ENCODE measurements at regions not wholly inside any gene's neighbourhood (a gene's known extent, or its start where the extent isn't known, plus 50 kb on each side); places are given as distances from the start of the nearest gene placed in this dataset.

DNA sequence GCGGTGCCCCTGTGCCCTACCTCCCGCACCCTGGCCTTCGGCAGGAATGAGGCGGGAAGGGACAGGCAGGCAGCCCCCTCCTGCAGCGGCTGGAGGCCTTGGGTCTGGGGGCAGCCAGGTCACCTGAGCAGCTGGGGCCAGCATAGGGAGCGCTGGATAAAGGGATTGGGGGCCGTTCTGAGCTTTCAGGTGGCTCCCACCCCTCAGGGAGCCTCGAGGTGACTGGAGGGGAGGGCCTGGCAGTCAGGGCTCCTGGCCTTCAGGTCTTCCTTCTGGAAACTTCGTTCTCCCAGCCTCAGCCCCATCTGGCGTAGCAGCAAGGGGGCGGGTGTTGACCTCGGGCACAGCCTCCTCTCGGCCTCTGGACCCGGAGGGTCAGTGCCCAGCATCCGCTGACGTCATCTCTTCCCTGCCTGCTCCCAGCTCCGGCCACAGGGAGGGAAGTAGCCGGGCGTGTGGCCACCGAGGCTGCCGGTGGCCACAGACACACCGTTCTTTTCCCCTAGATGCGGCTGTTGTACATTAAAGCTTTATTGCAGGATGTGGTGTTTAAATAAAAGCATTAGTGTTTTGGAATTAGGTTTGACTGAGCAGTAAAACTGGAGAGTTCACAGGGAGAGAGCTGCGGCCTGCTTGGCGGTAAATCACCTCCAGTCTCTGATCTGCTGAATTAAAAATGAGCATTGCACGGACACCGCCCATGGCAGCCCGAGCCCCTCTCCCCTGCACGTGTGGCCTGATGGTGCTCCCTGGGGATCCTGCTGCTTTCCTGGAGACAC is 80.0 kb upstream of the GATA5 start (continued):
- TF ChIP-seq RNF219 (CRISPR knock-in tag; IDR thresholded peaks at IDR 0.05) = no peak
- peak; percentile 24; the same call in 1 of the 2 replicates for TF ChIP-seq ZNF263 (CRISPR knock-in tag; IDR thresholded peaks at IDR 0.05)
- no peak for TF ChIP-seq GLI4 (CRISPR knock-in tag; IDR thresholded peaks at IDR 0.05; ENCODE audit: borderline replicate concordance)
- TF ChIP-seq ZNF780A (CRISPR knock-in tag; IDR thresholded peaks at IDR 0.05) = no peak
- TF ChIP-seq MAFG (CRISPR knock-in tag; IDR thresholded peaks at IDR 0.05) = peak; percentile 14; the same call in 1 of the 2 replicates
- TF ChIP-seq SRY (CRISPR knock-in tag; IDR thresholded peaks at IDR 0.05) = no peak
- 0 out of 2 replicates have a peak, but pooled peaks have one; percentile 26 for TF ChIP-seq MEF2D (CRISPR knock-in tag; IDR thresholded peaks at IDR 0.05)
- TF ChIP-seq PHF5A (CRISPR knock-in tag; IDR thresholded peaks at IDR 0.05; ENCODE audit: low read depth, unreplicated experiment) = no peak
- TF ChIP-seq MTA1 (CRISPR knock-in tag; IDR thresholded peaks at IDR 0.05; ENCODE audit: borderline replicate concordance) = no peak
- TF ChIP-seq ZNF790 (CRISPR knock-in tag; IDR thresholded peaks at IDR 0.05; ENCODE audit: borderline replicate concordance) = no peak
- 0 out of 2 replicates have a peak, but pooled peaks have one; percentile 39 for TF ChIP-seq ZNF296 (CRISPR knock-in tag; conservative IDR thresholded peaks at IDR 0.05)
- no peak for TF ChIP-seq HCFC1 (IDR thresholded peaks at IDR 0.05; ENCODE audit: low read depth, low read length)
- TF ChIP-seq NFYB (CRISPR knock-in tag; IDR thresholded peaks at IDR 0.05) = no peak
- no peak for TF ChIP-seq SOX5 (CRISPR knock-in tag; IDR thresholded peaks at IDR 0.05; ENCODE audit: borderline replicate concordance)
- TF ChIP-seq, protein P1, sequence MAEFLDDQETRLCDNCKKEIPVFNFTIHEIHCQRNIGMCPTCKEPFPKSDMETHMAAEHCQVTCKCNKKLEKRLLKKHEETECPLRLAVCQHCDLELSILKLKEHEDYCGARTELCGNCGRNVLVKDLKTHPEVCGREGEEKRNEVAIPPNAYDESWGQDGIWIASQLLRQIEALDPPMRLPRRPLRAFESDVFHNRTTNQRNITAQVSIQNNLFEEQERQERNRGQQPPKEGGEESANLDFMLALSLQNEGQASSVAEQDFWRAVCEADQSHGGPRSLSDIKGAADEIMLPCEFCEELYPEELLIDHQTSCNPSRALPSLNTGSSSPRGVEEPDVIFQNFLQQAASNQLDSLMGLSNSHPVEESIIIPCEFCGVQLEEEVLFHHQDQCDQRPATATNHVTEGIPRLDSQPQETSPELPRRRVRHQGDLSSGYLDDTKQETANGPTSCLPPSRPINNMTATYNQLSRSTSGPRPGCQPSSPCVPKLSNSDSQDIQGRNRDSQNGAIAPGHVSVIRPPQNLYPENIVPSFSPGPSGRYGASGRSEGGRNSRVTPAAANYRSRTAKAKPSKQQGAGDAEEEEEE (CRISPR knock-in tag; IDR thresholded peaks at IDR 0.05; ENCODE audit: borderline replicate concordance) = peak; percentile 17; the same call in 1 of the 2 replicates
- TF ChIP-seq ZBTB38 (CRISPR knock-in tag; IDR thresholded peaks at IDR 0.05) = no peak; the same call in 1 of the 2 replicates
- no peak for TF ChIP-seq CCDC6 (CRISPR knock-in tag; IDR thresholded peaks at IDR 0.05)
- no peak for TF ChIP-seq ZNF33B (CRISPR knock-in tag; IDR thresholded peaks at IDR 0.05)
- no peak for TF ChIP-seq ZSCAN20 (CRISPR knock-in tag; IDR thresholded peaks at IDR 0.05; ENCODE audit: borderline replicate concordance)
- TF ChIP-seq RBFOX2 (IDR thresholded peaks at IDR 0.05; ENCODE audit: low read depth, low read length) = no peak
- TF ChIP-seq, protein P2, sequence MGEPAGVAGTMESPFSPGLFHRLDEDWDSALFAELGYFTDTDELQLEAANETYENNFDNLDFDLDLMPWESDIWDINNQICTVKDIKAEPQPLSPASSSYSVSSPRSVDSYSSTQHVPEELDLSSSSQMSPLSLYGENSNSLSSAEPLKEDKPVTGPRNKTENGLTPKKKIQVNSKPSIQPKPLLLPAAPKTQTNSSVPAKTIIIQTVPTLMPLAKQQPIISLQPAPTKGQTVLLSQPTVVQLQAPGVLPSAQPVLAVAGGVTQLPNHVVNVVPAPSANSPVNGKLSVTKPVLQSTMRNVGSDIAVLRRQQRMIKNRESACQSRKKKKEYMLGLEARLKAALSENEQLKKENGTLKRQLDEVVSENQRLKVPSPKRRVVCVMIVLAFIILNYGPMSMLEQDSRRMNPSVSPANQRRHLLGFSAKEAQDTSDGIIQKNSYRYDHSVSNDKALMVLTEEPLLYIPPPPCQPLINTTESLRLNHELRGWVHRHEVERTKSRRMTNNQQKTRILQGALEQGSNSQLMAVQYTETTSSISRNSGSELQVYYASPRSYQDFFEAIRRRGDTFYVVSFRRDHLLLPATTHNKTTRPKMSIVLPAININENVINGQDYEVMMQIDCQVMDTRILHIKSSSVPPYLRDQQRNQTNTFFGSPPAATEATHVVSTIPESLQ (CRISPR knock-in tag; conservative IDR thresholded peaks at IDR 0.05) = no peak
- no peak for TF ChIP-seq SMARCE1 (IDR thresholded peaks at IDR 0.05; ENCODE audit: borderline replicate concordance)
- TF ChIP-seq ZBTB21 (CRISPR knock-in tag; IDR thresholded peaks at IDR 0.05) = peak; percentile 86
- no peak for TF ChIP-seq ATAD3A (CRISPR knock-in tag; IDR thresholded peaks at IDR 0.05)
- no peak for TF ChIP-seq ZNF24 (IDR thresholded peaks at IDR 0.05)
- peak; percentile 40; the same call in 1 of the 2 replicates for TF ChIP-seq RFX5 (IDR thresholded peaks at IDR 0.05; ENCODE audit: low read depth, low read length)
- TF ChIP-seq RARA (CRISPR knock-in tag; IDR thresholded peaks at IDR 0.05) = peak; percentile 57

Data from HepG2 (cell line).